GM13976 (cell line): ENCODE measurements at regions not wholly inside any gene's neighbourhood (a gene's known extent, or its start where the extent isn't known, plus 50 kb on each side); places are given as distances from the start of the nearest gene placed in this dataset.

ENCODE experiments used
- DNase-seq: peaks from one replicate; pipeline ENCODE4 v3.0.0; 2012; ENCODE audit warnings: low spot score
- CTCF ChIP-seq: IDR thresholded peaks from 2 replicates; pipeline ENCODE4 v1.5.1; 2012; ENCODE audit warnings: borderline replicate concordance, mild to moderate bottlenecking; ENCODE audit not compliant: insufficient read depth; ENCODE audit errors: extremely low read depth, missing control alignments, control extremely low read depth
- in situ Hi-C: fragments of 300-500 bp; cut with MboI; formaldehyde crosslinking; loops from one replicate; pipeline ENCODE4 v1.12.0; 2022; ENCODE audit warnings: low sequenced_read_pairs, mixed read lengths, inconsistent platforms; ENCODE audit not compliant: unreplicated experiment

GRCh38 chr16:64096689-64097088, 1025.2 kb downstream of the CDH11 start:
- no peak for DNase-seq
- TF ChIP-seq CTCF, result no peak
- in situ Hi-C loops, result no loop called here

GRCh38 chr16:64094992-64095634, 1026.8 kb downstream of the CDH11 start:
- in situ Hi-C loops, result no loop called here
- no peak for DNase-seq

GRCh38 chr16:64094181-64094965, 1027.5 kb downstream of the CDH11 start:
- DNase-seq, result no peak

More at GRCh38 chr16:64094992-64095634, 1026.8 kb downstream of the CDH11 start:
- TF ChIP-seq CTCF, result no peak

GRCh38 chr16:64092271-64092670, 1029.6 kb downstream of the CDH11 start:
- no peak for TF ChIP-seq CTCF
- no peak for DNase-seq
- in situ Hi-C loops, result no loop called here

More at GRCh38 chr16:64094181-64094965, 1027.5 kb downstream of the CDH11 start:
- in situ Hi-C loops, result no loop called here
- TF ChIP-seq CTCF, result no peak

GRCh38 chr16:64090327-64090726, 1031.5 kb downstream of the CDH11 start:
- in situ Hi-C loops, result no loop called here
- TF ChIP-seq CTCF, result no peak
- DNase-seq, result no peak

GRCh38 chr16:64089697-64090096, 1032.2 kb downstream of the CDH11 start:
- TF ChIP-seq CTCF, result no peak
- in situ Hi-C loops, result no loop called here
- DNase-seq, result no peak
